NB4 (cell line): ENCODE measurements at regions not wholly inside any gene's neighbourhood (a gene's known extent, or its start where the extent isn't known, plus 50 kb on each side); places are given as distances from the start of the nearest gene placed in this dataset.

Experiments
- CTCF ChIP-seq: IDR thresholded peaks from one replicate; pipeline ENCODE4 v1.5.1; 2012; ENCODE audit warnings: low read depth, low read length
- MYC ChIP-seq: IDR thresholded peaks from 2 replicates; pipeline ENCODE4 v1.6.1; 2011; ENCODE audit warnings: low read depth, low read length
- POLR2A ChIP-seq: IDR thresholded peaks from 2 replicates; pipeline ENCODE4 v1.6.1; 2011; ENCODE audit warnings: mild to moderate bottlenecking; ENCODE audit not compliant: insufficient read length; ENCODE audit errors: extremely low read depth

GRCh38 chr1:78743626-78744025 is 94.0 kb downstream of the IFI44 start:
- no peak for TF ChIP-seq POLR2A
- no peak for TF ChIP-seq CTCF
- no peak for TF ChIP-seq MYC
